ENCODE measurements at regions not wholly inside any gene's neighbourhood (a gene's known extent, or its start where the extent isn't known, plus 50 kb on each side); places are given as distances from the start of the nearest gene placed in this dataset.

- peaks cover 12 to 15% of the 10 kb centered on the region in 2 experiments for H3K4me1 Mint-ChIP-seq
Measured at GRCh38 chr4:18556402-18556801, 534.8 kb upstream of the LCORL start.

More at GRCh38 chr4:18556402-18556801, 534.8 kb upstream of the LCORL start:
- Histone ChIP-seq H3K4me1 (ENCODE audit: insufficient read depth, low read length) (no peaks in the 10 kb centered on the region), H4K91ac (ENCODE audit: insufficient read length, low read depth, low read length) (no peak overlapping the region), H3T11ph (ENCODE audit: low read length) (no peak overlapping the region), H3K27me3 (ENCODE audit: insufficient read depth, low read length) (no peaks in the 10 kb centered on the region), H3K56ac (ENCODE audit: insufficient read length, low read depth, low read length) (no peak overlapping the region), H4K8ac (replicated peaks; ENCODE audit: insufficient read length, low read depth, low read length) (no peak overlapping the region), H3K14ac (ENCODE audit: insufficient read depth, low read length) (no peak overlapping the region), H3K27ac (ENCODE audit: insufficient read length, low read depth, low read length) (no peak overlapping the region), H3K79me1 (ENCODE audit: insufficient read depth, low read depth, low read length, poor library complexity, severe bottlenecking) (no peaks in the 10 kb centered on the region), H2AK5ac (ENCODE audit: insufficient read length, low read length) (no peak overlapping the region), H4K20me1 (ENCODE audit: control insufficient read depth, insufficient read depth, insufficient read length) (no peaks in the 10 kb centered on the region), H4K5ac (ENCODE audit: insufficient read length, low read depth, low read length) (no peak overlapping the region), H3K9me3 (ENCODE audit: control insufficient read depth, low read depth, low read length) (no peaks in the 10 kb centered on the region), H3K4ac (ENCODE audit: low read depth, low read length) (no peak overlapping the region), H2BK5ac (ENCODE audit: insufficient read length, low read length) (no peak overlapping the region), H2BK120ac (ENCODE audit: low read depth, low read length, poor library complexity, severe bottlenecking) (no peak overlapping the region), H3K4me2 (ENCODE audit: insufficient read depth, insufficient read length, low read length) (no peak overlapping the region), H2AFZ (ENCODE audit: low read length) (no peak overlapping the region), H2BK12ac (ENCODE audit: insufficient read length, low read depth, low read length) (no peak overlapping the region), H3K79me2 (ENCODE audit: insufficient read depth, low read length) (no peaks in the 10 kb centered on the region; the same call in 1 of the 2 replicates), H2BK15ac (ENCODE audit: low read depth, low read length) (no peak overlapping the region), H3K23ac (ENCODE audit: insufficient read length, low read depth, low read length) (no peak overlapping the region), H3K23me2 (ENCODE audit: insufficient read length, low read depth, low read length, poor library complexity, severe bottlenecking) (no peaks in the 10 kb centered on the region), H2BK20ac (ENCODE audit: low read depth, low read length, poor library complexity, severe bottlenecking) (no peak overlapping the region), H3K18ac (ENCODE audit: insufficient read length, low read depth, low read length) (no peak overlapping the region), H3K9ac (ENCODE audit: extremely low read depth, insufficient read length, low read length) (no peak overlapping the region)
- Mint-ChIP-seq H3K27me3 (ENCODE audit: low read depth) (no peaks in the 10 kb centered on the region), H3K9me3 (peaks cover 0 to 1% of the 10 kb centered on the region in 2 experiments; a peak in 2 of 5 replicates), H3K27ac (no peak overlapping the region), H3K36me3 (ENCODE audit: insufficient read depth in 1 of 3, low read depth in 3 of 3) (no peaks in the 10 kb centered on the region; a peak in 1 of 7 replicates), H3K4me3 (no peak overlapping the region)
- WGBS (ENCODE audit: extremely low coverage, insufficient read length, low lambda C conversion rate) = no CpG with 5 or more reads among the region's 1 CpG
- TF ChIP-seq CTCF (conservative IDR thresholded peaks at IDR 0.05) = no peak
- no peak for DNase-seq
